ENCODE measurements at regions not wholly inside any gene's neighbourhood (a gene's known extent, or its start where the extent isn't known, plus 50 kb on each side); places are given as distances from the start of the nearest gene placed in this dataset.

DNA sequence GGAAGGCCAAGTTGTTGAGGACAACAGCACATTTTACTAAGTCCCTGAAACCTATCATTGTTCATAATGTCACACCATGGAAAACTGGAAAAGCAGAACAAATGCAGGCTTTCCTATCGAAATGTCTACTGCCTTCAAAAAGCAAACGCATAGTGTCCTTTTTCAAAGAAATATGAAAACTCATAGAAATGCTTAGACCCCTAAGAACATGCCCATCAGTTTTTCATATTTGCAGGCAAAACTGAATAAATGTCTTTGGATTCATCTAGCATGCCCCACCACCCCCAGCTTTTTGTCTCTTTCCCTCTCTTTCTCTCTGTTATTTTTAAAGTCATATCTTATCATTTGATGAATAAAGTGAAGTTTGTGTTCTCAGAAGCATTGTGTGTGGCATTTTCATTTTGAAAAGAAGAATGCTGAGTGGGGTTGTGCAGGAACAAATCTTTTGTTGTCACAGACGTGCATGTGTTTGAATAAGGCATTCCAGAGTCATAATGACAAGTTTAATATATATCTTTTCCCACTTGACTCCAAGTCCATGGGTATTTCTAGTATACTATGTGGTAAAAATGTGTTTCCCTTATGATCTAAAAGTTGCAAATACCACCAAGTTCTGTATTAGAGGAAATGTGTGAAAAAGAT, 2180.0 kb upstream of the PIK3C3 start:
- TF ChIP-seq, protein P1, sequence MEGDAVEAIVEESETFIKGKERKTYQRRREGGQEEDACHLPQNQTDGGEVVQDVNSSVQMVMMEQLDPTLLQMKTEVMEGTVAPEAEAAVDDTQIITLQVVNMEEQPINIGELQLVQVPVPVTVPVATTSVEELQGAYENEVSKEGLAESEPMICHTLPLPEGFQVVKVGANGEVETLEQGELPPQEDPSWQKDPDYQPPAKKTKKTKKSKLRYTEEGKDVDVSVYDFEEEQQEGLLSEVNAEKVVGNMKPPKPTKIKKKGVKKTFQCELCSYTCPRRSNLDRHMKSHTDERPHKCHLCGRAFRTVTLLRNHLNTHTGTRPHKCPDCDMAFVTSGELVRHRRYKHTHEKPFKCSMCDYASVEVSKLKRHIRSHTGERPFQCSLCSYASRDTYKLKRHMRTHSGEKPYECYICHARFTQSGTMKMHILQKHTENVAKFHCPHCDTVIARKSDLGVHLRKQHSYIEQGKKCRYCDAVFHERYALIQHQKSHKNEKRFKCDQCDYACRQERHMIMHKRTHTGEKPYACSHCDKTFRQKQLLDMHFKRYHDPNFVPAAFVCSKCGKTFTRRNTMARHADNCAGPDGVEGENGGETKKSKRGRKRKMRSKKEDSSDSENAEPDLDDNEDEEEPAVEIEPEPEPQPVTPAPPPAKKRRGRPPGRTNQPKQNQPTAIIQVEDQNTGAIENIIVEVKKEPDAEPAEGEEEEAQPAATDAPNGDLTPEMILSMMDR (conservative IDR thresholded peaks at IDR 0.05; ENCODE audit: low read length): no peak
- TF ChIP-seq EZH2phosphoT487 (IDR thresholded peaks at IDR 0.05; ENCODE audit: borderline replicate concordance, low read depth, low read length): no peak
